HG03159 (cell line): ENCODE measurements at regions not wholly inside any gene's neighbourhood (a gene's known extent, or its start where the extent isn't known, plus 50 kb on each side); places are given as distances from the start of the nearest gene placed in this dataset.

ENCODE experiments used
- ATAC-seq: cut with Tn5 transposase; IDR thresholded peaks from one replicate; pipeline ENCODE4 v1.9.1; 2021; ENCODE audit warnings: mild to moderate bottlenecking, moderate library complexity; ENCODE audit not compliant: unreplicated experiment

DNA sequence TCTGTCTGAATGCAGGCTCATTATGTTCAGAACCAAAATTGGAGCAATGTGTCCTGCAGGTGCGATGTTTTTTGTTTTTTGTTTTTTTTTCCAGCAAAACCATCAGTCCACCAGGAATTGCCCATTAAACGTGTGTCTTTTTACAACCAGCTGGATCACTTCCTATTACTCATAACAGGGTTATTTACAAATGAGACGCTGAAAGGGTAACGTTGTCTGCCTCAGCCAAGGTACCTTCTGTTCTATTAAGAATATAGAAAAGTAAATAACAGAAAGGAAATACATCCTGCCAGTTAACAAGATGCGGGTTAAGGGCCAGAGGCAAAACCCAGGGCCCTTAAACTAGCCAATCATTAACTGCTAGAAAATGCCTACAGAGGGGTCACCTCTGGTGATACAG lies 590.4 kb downstream of the TBC1D4 start:
- ATAC-seq: no peak

GRCh38 chr13:74889321-74889720 lies 592.6 kb downstream of the TBC1D4 start:
- ATAC-seq: no peak

GRCh38 chr13:74886502-74886901 lies 595.5 kb downstream of the TBC1D4 start:
- no peak for ATAC-seq

- no peak for ATAC-seq
These were observed 598.1 kb downstream of the TBC1D4 start for GRCh38 chr13:74883834-74884233.

- no peak for ATAC-seq
These were observed 610.4 kb downstream of the TBC1D4 start for GRCh38 chr13:74871369-74872070.

DNA sequence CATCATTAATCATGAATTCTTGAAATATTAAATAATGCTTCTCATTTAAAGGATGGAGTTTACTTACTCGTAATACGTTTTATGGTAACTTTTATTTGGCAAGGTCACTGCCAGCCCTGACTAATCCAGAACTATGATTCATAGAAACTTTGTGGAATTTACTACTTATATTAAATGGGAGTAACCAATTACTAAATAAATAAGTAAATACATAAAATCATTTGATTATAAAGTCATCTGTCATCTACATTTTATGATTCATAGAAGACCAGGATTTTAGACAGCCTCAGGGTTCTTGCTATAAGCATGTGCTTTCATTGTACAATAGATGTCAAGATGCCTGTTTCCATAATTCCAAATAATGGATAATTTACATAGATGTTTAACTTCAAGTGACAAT lies 611.1 kb downstream of the TBC1D4 start:
- ATAC-seq: no peak

GRCh38 chr13:74869846-74870245 lies 612.1 kb downstream of the TBC1D4 start:
- ATAC-seq: no peak

- no peak for ATAC-seq
These were observed 613.9 kb downstream of the TBC1D4 start for GRCh38 chr13:74868049-74868448.

DNA sequence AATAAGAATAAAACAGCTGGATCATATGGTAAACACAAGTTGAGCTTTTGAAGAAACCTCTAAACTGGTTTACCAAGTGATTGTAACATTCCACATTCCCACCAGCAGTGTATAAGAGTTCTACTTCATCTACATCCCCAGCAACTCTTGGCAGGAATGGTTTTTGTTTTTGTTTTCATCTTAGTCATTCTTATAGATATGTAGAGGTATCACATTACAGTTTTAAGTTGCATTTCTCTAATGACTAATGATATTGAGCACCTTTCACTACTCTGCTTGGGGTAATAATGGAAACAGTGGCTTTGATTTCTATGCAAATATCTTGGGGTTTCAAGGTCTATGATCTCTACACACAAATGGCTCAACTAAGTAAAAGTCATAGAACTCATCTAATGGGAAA lies 614.5 kb downstream of the TBC1D4 start:
- ATAC-seq: peak; percentile 48

DNA sequence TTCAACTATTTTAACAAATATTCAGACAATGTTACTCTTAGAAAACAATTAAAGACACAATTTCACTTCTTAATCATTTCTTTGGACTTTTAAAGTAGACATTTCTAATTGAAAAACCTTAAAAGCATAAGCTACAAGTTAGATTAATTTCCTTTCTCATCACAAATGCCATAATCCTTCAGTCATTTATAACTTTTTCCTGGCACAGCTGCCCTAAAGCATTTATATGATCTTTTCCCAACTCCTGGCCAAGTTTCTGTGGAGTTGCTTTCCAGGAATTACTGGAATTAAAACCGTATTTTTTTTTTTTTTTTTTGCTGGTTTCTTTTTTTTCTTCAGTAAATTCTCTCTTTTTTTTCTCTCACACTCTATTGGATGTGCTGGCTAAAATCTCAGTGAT lies 615.9 kb downstream of the TBC1D4 start:
- ATAC-seq: no peak

- no peak for ATAC-seq
These were observed 616.3 kb downstream of the TBC1D4 start for GRCh38 chr13:74865656-74866055.

GRCh38 chr13:74860789-74861188 lies 621.2 kb downstream of the TBC1D4 start:
- ATAC-seq: no peak

DNA sequence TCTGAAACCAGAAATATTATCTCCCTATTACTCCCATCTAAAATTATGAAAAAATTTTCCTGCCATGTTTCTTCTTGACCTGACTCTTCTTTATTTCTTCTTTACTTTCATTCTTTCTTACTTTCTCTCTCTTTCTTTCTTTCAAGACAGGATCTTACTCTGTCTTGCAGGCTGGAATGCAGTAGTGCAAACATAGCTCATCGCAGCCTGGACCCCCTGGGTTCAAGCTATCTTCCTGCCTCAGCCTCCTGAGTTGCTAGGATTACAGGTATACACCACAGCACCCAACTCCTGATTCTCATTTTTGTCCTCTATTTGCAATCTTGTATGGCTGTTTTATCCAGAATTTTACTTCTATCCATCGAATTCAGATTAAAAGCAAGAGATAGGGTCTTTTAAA lies 631.1 kb downstream of the TBC1D4 start:
- ATAC-seq: no peak

- no peak for ATAC-seq
These were observed 634.0 kb downstream of the TBC1D4 start for GRCh38 chr13:74847966-74848365.

DNA sequence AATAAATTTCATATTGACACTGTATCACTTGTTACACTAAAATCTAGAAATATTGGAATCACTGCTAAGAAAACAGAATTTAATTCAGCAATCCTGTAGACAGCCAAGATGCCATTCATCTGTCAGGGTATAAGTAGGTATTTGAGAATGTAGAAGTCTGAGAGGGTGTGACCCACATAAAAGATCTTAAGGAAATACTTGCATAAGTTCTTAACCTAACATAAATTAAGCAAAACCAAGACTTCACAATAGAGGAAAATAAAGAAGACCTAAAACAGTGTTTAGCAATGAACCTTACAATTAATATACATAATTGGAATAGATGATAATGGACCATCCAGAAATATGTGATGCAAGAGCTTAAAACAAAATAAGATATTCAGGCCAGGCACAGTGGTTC lies 636.2 kb downstream of the TBC1D4 start:
- ATAC-seq: no peak

- no peak for ATAC-seq
These were observed 640.3 kb downstream of the TBC1D4 start for GRCh38 chr13:74841651-74842050.

DNA sequence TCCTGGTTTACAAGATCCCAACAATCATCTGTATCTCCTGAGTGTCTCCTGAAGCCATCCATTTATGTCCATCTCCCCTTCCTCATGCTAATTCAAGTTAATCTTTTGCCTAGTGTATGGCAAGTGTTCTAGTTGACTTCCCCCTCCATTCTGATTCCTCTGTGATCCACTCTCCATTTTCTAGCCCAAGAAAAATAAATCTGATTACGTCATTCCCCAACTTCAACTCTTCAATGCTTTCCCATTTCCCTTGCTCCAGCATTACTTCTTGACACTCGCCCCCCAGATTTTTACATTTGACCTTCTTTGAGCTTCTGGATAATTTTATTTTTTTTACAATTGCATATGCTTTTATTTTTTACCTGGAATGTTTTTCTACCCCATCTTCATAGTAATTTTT lies 640.8 kb downstream of the TBC1D4 start:
- no peak for ATAC-seq

DNA sequence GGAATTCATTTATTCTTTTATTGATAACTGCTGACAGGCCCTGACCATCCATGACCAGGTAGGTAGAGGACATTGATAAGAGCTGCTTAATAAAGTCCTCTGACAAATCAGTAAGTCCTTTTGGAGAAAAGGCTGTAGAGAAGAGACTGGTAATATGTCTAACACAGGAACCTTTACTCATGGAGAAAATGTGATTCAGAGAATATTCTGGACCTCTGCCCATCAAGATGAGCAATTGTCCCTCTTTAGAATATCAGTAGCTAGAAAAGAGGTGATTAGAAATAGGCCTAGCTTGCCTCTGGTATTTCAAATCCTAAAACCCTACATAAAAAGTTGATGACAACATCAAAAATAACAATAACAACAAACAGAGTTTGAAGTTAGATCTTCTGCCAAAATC lies 642.3 kb downstream of the TBC1D4 start:
- ATAC-seq: no peak

- no peak for ATAC-seq
These were observed 643.9 kb downstream of the TBC1D4 start for GRCh38 chr13:74838096-74838495.

GRCh38 chr13:74836628-74837027 lies 645.3 kb downstream of the TBC1D4 start:
- no peak for ATAC-seq

- ATAC-seq: no peak
These were observed 646.4 kb downstream of the TBC1D4 start for GRCh38 chr13:74835579-74835978.

GRCh38 chr13:74825938-74826246 lies 656.1 kb downstream of the TBC1D4 start:
- ATAC-seq: no peak

DNA sequence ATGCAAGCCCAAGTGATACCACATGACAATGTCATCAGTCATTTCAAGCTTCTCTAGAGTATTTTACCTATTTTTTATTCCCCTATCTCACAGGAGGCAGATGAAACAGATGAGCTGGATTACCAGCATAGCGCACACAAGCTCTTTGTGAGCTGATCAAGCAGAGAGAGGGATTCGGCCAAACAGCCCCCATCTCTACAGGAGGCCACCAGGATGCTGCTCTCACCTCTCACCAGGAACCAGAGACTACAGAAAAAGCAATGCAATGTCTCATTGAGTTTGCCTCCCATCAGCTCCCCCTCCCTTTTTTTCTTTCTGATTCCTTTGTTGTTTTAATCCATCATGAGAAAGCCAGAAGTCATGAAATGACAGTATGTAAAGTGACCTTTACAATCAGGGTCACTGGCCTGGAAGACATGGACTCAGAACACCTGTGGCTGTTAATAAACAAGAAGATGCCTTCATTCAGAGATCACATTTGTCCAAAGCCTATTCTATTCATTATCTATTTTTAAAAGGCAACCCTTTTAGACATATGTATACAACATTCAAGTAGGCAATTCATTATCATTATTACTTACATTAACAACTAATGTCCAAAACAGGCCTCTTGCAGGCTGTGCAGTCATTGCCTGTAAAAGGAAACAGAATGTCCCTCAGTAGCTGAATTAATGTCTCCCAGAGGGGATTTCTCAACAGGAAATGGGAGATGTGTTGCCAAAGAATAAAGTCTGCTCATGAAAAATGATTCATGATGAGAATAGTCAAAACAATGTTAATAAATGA lies 656.6 kb downstream of the TBC1D4 start:
- ATAC-seq: no peak
